HFFc6 (cell line): ENCODE measurements at regions not wholly inside any gene's neighbourhood (a gene's known extent, or its start where the extent isn't known, plus 50 kb on each side); places are given as distances from the start of the nearest gene placed in this dataset.
"Not testable (repeated sequence)": the region's sequence is repeated elsewhere in the genome, so short reads cannot be mapped to it uniquely, and the experiment has no call there.

Experiments used
- DNase-seq: peaks from one replicate; pipeline ENCODE4 v3.0.0-alpha.2; 2018
- H3K27ac Mint-ChIP-seq: 2 replicates; pipeline ENCODE4 v1.8.0; 2020; ENCODE audit warnings: mild to moderate bottlenecking, mixed read lengths
- H3K27me3 Mint-ChIP-seq: 2 replicates; pipeline ENCODE4 v1.8.0; 2021; ENCODE audit warnings: mild to moderate bottlenecking, moderate library complexity, mixed read lengths; ENCODE audit not compliant: insufficient read depth
- H3K36me3 Mint-ChIP-seq: 2 replicates; pipeline ENCODE4 v1.8.0; 2021; ENCODE audit warnings: low read depth, mixed read lengths
- H3K4me1 Mint-ChIP-seq: 2 replicates; pipeline ENCODE4 v1.8.0; 2020; ENCODE audit warnings: low read depth, mixed read lengths
- H3K4me3 Mint-ChIP-seq: 2 replicates; pipeline ENCODE4 v1.8.0; 2020; ENCODE audit warnings: mild to moderate bottlenecking, moderate library complexity, mixed read lengths
- H3K9me3 Mint-ChIP-seq: 2 replicates; pipeline ENCODE4 v1.8.0; 2020; ENCODE audit warnings: mild to moderate bottlenecking, mixed read lengths
- CTCF ChIP-seq: fragments of 200-600 bp; sonication (generic); IDR thresholded peaks from 2 replicates; pipeline ENCODE4 v1.5.0; 2021; ENCODE audit warnings: antibody characterized with exemption, mild to moderate bottlenecking

DNA sequence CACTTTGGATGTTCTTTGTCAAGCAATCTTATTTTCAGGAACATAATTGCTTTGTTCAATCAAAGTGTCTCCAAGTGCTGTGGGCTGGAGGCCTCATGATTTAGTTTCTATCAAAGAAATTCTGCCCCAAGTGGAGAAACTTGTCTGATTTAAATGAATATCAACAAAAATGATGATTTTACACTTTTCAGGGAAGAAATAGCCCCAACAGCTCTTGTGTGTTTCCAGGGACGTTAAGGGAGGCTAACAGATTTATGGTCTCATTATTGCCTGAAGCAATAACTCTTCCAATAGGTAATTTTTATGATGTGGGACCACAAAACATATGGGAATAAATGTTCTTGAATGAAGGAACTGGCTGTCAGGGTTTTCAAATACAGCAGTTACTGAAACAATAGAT is 699.1 kb downstream of the FAM181B start:
- Mint-ChIP-seq H3K9me3 (peaks cover 21% of the 10 kb centered on the region), H3K27me3 (no peaks in the 10 kb centered on the region), H3K4me1 (no peaks in the 10 kb centered on the region), H3K27ac (no peak overlapping the region), H3K4me3 (no peak overlapping the region), H3K36me3 (no peaks in the 10 kb centered on the region)
- no peak for DNase-seq
- no peak for TF ChIP-seq CTCF

DNA sequence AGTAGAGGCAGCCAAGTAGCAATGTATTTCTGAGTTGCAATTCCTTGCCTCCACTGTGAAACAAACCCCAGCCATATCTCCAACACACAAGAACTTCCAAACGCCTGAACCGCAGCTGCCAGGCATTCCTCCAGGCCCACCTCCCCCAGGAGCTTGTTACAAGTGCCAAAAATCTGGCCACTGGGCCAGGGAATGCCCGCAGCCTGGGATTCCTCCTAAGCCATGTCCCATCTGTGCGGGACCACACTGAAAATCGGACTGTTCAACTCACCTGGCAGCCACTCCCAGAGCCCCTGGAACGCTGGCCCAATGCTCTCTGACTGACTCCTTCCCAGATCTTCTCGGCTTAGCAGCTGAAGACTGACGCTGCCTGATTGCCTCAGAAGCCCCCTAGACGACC is 706.3 kb downstream of the FAM181B start:
- not testable (repeated sequence) for H3K4me1 Mint-ChIP-seq, DNase-seq, H3K36me3 Mint-ChIP-seq, H3K4me3 Mint-ChIP-seq, H3K27me3 Mint-ChIP-seq, H3K9me3 Mint-ChIP-seq, H3K27ac Mint-ChIP-seq

- H3K27ac Mint-ChIP-seq = no peak overlapping the region
- DNase-seq = no peak
- H3K4me3 Mint-ChIP-seq = no peak overlapping the region
- H3K9me3 Mint-ChIP-seq = 0 out of 2 replicates have a peak, but pooled peaks cover 5% of the 10 kb centered on the region
- no peaks in the 10 kb centered on the region; the same call in 1 of the 2 replicates for H3K36me3 Mint-ChIP-seq
- no peaks in the 10 kb centered on the region for H3K27me3 Mint-ChIP-seq
- no peaks in the 10 kb centered on the region for H3K4me1 Mint-ChIP-seq
- no peak for TF ChIP-seq CTCF
Observed at GRCh38 chr11:82024760-82025159, 708.9 kb downstream of the FAM181B start.

- no peak for DNase-seq
Observed at GRCh38 chr11:82012276-82012675, 721.4 kb downstream of the FAM181B start.

DNA sequence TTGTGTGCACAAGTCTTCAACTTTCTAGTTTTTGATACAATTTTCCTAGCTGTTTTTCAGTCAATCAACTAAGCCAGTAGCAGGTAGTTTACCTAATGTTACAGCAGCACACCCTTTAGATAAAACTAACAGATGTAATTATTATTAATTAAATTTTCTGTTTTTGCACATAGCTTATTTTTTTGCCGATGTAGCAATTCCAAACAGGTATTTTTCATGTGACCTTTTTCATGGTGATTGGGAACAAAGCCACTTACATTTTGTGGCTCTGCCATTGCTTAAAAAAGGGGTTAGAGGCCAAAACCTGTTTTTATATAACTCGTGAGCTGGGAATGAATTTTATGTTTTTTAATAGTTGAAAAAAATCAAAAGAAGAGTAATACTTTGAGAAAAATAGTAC is 724.5 kb downstream of the FAM181B start:
- Mint-ChIP-seq H3K36me3 (no peaks in the 10 kb centered on the region), H3K27ac (no peak overlapping the region)

More at GRCh38 chr11:82012276-82012675, 721.4 kb downstream of the FAM181B start:
- Mint-ChIP-seq H3K4me3 (no peak overlapping the region), H3K36me3 (no peaks in the 10 kb centered on the region), H3K4me1 (no peaks in the 10 kb centered on the region), H3K27ac (no peak overlapping the region), H3K9me3 (peaks cover 45% of the 10 kb centered on the region), H3K27me3 (0 out of 2 replicates have a peak, but pooled peaks cover 1% of the 10 kb centered on the region)
- TF ChIP-seq CTCF = no peak

DNA sequence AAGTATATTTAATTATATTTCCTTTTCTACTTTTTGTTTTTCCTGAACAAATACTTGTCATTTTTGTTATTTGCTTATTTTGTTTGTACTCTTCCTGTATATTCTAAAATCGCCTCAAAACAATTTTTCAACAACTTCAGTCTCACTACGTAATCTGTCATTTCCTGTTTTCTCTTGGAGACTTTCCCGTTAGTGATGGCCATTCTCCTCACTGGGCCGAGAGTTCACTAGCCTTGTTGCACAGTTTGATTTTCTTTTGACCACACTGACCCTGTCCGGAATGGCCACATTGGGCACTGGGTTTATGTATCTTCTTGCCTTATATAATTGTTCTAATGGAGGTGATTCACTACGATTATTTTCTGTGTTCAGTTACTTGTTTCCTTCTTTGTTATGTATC is 726.1 kb downstream of the FAM181B start:
- DNase-seq = no peak
- Mint-ChIP-seq H3K27ac (no peak overlapping the region), H3K36me3 (no peaks in the 10 kb centered on the region), H3K4me1 (no peaks in the 10 kb centered on the region), H3K4me3 (no peak overlapping the region), H3K9me3 (peaks cover 46% of the 10 kb centered on the region), H3K27me3 (no peaks in the 10 kb centered on the region)
- no peak for TF ChIP-seq CTCF

More for the DNA sequence above, 724.5 kb downstream of the FAM181B start:
- H3K9me3 Mint-ChIP-seq = peaks cover 38% of the 10 kb centered on the region
- no peaks in the 10 kb centered on the region for H3K27me3 Mint-ChIP-seq
- no peaks in the 10 kb centered on the region for H3K4me1 Mint-ChIP-seq
- no peak overlapping the region for H3K4me3 Mint-ChIP-seq
- TF ChIP-seq CTCF = no peak
- no peak for DNase-seq
